GM18867 (cell line): ENCODE measurements at regions not wholly inside any gene's neighbourhood (a gene's known extent, or its start where the extent isn't known, plus 50 kb on each side); places are given as distances from the start of the nearest gene placed in this dataset.

Experiments used
- ATAC-seq: cut with Tn5 transposase; IDR thresholded peaks from one replicate; pipeline ENCODE4 v1.9.1; 2021; ENCODE audit warnings: mild to moderate bottlenecking, moderate library complexity; ENCODE audit not compliant: unreplicated experiment

GRCh38 chr11:36874291-36874690 is 276.3 kb upstream of the RAG2 start:
- no peak for ATAC-seq

- ATAC-seq = no peak
Measured at GRCh38 chr11:36870361-36870760, 272.3 kb upstream of the RAG2 start.

GRCh38 chr11:36868380-36868779 is 270.3 kb upstream of the RAG2 start:
- no peak for ATAC-seq

- ATAC-seq = no peak
Measured at GRCh38 chr11:36865846-36866245, 267.8 kb upstream of the RAG2 start.

- ATAC-seq = no peak
Measured at GRCh38 chr11:36854875-36855274, 256.8 kb upstream of the RAG2 start.

GRCh38 chr11:36848660-36849059 is 250.6 kb upstream of the RAG2 start:
- no peak for ATAC-seq

- no peak for ATAC-seq
Measured at GRCh38 chr11:36840378-36840777, 242.3 kb upstream of the RAG2 start.

- ATAC-seq = no peak
Measured at GRCh38 chr11:36837831-36838437, 239.9 kb upstream of the RAG2 start.

- ATAC-seq = no peak
Measured at GRCh38 chr11:36825251-36825650, 227.2 kb upstream of the RAG2 start.

- no peak for ATAC-seq
Measured at GRCh38 chr11:36824349-36824748, 226.3 kb upstream of the RAG2 start.

GRCh38 chr11:36822829-36823228 is 224.8 kb upstream of the RAG2 start:
- ATAC-seq = no peak

GRCh38 chr11:36818410-36818809 is 220.4 kb upstream of the RAG2 start:
- peak; percentile 50 for ATAC-seq

GRCh38 chr11:36817336-36817965 is 219.4 kb upstream of the RAG2 start:
- no peak for ATAC-seq

GRCh38 chr11:36809303-36809702 is 211.3 kb upstream of the RAG2 start:
- ATAC-seq = no peak

- ATAC-seq = no peak
Measured at GRCh38 chr11:36807871-36808270, 209.8 kb upstream of the RAG2 start.

- no peak for ATAC-seq
Measured at GRCh38 chr11:36803084-36803483, 205.0 kb upstream of the RAG2 start.

- ATAC-seq = no peak
Measured at GRCh38 chr11:36792996-36793914, 195.2 kb upstream of the RAG2 start.

- no peak for ATAC-seq
Measured at GRCh38 chr11:36791957-36792356, 193.9 kb upstream of the RAG2 start.

GRCh38 chr11:36790526-36790925 is 192.5 kb upstream of the RAG2 start:
- ATAC-seq = no peak

GRCh38 chr11:36783808-36784207 is 185.8 kb upstream of the RAG2 start:
- ATAC-seq = no peak

GRCh38 chr11:36779791-36780190 is 181.8 kb upstream of the RAG2 start:
- ATAC-seq = no peak

- ATAC-seq = no peak
Measured at GRCh38 chr11:36777311-36777710, 179.3 kb upstream of the RAG2 start.
